Medulla oblongata (tissue), 1 donor: ENCODE measurements at regions not wholly inside any gene's neighbourhood (a gene's known extent, or its start where the extent isn't known, plus 50 kb on each side); places are given as distances from the start of the nearest gene placed in this dataset.

Experiments
- DNase-seq: peaks from one replicate; pipeline ENCODE4 v3.0.0-alpha.2; 2015; ENCODE audit errors: extremely low spot score

DNA sequence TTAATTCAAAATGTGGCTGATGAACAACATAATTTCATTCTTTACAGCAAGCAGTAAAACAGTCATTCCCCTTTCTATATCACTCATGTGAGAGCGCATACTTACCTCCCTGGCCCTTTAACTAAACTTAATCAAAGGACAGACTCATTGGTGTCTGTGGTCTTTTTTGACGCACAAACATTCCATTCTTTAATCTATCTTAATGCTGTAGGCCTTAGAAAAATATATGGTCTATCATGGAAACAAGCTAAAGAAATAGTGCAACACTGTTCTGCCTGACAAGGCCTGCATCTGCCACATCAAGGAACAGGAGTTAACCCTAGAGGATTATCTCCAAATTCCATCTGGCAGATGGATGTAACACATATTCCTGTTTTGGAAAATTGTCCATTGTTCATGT is 878.1 kb downstream of the NLGN4Y start:
- DNase-seq = no peak

DNA sequence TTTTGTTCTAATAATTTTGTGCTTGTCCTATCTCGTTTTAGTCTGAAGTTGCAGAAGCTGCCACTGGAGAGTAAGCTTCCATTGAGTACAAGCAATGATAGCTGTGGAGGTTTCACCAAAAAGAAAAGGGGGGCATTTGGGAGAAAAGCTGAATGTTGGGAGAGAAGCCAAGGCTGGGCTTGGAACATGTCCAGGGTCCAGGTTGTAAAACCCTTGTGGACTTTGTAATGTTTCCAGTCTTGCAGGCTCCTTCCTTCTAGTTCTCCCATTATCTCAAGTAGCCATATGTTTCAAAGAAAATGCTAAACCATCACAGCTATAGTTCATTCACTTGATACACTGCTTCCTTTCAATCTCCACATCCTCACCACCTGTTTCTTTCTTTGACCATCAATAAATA is 880.2 kb downstream of the NLGN4Y start:
- no peak for DNase-seq

DNA sequence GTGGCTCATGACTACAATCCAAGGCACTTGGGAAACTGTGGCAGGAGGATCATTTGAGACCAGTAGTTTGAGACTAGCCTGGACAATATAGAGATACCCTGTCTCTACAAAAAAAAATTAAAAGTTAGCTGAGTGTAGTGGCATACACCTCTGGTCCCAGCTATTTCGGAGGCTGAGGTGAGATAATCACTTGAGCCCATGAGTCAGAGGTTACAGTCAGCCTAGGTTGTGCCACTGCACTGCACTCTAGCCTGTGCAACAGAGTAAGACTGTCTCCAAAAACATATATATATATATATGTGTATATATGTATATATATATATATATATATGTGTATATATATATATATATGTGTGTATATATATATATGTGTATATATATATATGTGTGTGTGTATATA is 890.8 kb downstream of the NLGN4Y start:
- no peak for DNase-seq

DNA sequence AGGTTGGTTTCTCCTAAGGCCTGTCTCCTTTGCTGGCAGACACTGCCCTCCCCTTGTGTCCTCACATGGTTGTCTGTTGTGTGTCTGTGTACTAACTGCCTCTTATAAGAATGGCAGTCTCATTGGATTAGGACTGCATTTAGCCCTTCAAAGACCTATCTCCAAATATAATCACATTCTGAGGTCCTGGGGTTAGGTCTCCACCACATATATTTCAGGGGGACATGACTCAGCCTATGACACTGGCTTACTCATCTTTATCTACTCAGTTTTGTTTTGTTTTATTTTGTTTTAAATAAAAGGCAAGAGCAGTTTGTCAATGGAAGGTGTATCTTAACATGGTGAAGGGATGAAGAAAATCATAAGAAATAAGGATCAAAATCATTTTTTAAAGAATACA is 894.3 kb downstream of the NLGN4Y start:
- DNase-seq = no peak

DNA sequence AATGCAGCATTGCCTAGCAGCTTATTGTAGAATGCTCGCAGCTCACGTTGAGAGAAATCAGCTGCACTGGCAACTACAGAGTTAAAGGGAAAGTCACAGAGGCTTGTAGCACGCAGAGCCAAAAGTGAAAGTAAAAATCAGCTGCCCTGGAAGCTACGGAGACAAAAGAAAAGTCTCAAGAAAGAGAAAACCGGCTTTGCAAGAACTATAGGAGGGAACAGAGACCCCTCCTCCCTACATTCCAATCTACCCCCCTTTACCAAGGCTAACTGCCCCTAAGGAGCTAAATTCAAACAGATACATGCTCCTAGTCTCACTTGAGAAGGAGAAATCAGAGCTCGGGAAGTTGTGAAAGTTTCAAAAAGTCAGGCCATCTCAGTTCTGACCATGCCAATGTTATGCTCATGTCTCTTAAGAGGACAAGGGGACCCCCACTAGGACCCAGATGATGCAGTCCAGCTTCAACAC is 900.4 kb downstream of the NLGN4Y start:
- DNase-seq = peak; percentile 23

DNA sequence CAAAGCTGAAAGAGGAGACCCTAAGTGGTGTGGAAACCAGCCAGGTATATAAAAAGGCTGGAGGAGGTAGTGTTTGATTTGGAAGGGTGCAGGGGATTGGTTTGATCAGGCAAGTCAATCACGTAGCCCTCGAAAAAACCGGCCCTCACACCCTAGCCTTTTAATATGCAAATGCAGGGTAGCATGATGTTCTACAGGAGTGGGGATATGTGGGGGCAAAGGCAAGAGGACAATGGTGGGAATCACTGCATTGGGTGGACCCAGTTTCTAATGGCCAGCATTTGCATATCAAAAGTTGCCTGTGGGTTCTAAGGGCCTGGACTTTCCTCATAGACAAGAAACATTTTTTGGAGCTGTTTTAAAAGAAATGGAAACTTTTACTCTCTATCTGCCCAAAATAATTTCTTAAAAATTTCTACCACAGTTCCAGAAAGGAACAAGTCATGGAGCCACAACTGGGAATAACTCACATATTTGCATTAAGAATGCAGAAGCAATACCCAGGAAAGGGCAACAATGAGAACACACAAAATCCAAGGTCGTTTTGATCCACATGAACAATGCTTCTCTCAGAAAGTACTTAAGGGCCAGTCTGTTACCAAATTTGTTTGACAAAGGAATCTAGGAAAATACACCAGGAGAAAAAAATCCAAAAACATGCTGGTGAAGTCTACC is 915.8 kb downstream of the NLGN4Y start:
- no peak for DNase-seq

DNA sequence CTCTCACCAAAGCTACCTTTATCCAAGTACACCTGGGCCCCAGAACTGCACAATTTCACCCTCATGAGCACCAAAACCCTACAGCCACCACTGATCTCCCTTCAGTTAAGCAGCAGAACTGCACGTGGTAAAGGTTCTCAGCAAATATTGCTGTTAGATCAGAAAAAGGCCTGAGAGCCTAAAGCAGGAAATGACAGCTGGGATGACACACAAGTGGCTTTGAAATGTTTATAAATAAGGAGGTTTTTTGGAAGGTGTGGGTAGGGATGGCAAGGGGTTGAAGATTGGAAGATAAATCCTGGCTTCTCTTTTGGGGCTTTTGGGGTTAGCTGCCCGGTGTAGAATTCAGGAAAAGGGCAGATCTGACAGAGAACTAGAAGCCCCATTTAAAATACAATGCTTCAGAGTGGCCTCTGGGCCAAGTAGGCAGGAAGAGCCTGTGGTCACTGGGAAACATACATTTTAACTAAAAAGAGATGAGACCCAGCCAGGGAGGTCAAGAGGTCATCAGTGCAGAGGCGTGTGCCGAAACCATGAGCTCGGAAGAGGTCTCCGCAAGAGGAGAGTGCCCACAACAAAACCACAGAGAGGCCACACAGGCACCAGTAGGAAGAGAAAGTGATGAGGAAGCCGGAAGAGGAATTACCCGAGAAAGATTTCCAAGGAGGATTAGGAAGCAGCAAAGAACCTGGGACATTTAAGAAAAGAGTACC is 916.5 kb downstream of the NLGN4Y start:
- DNase-seq = no peak

DNA sequence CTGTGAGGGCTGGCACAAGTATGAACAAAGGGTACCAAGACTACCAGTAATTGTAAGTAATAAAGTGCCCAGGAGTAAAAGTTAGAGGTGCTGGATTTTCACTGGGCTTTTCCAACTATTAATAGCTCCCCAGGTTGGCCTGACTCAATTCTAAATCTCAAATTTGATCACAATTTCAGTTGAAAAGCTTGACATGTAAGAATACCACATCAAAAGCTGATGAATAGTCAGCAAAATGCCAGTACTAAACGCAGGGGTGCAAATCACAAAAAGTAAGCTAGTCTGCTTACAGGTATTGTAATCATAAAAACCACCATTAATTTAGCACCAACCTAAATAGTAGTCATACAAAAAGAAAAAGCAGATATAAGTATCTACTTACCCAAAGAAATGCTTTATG is 917.5 kb downstream of the NLGN4Y start:
- no peak for DNase-seq

DNA sequence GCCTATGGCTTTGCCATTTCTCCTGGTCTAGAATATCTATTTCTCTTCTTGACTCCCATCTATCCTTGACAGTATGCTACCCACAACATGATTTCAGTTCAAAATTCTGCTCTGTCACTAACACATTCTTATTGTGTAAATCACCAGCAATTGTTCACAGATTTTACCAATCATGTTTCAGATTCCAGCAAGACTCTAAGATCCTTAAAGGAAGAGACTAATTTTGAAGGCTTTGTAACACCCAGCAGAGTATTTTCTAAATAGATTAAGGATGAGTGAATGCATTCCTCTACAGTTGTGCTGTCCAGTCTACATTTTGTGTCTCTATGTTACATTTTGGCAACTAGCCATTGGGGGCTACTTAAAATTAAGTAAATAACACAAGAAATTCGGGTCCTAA is 921.5 kb downstream of the NLGN4Y start:
- no peak for DNase-seq

DNA sequence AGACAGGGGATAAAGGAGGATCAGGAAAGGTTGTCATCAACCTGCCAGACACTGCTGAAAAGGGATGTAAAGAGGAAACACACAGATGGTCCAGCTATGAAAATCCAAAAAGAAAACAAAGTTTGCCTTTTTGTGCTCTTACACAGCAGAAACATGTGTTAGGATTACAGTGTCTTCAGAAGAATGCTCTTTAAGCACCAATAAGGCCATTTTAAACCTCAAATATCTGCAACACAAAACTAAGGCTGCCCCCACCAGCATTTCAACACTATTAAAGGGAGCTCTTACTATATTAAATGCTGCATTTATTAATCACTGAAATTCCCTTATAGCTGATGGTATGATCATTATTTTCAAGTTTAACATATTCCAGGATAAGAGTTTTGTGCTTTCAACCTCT is 922.5 kb downstream of the NLGN4Y start:
- DNase-seq = no peak

DNA sequence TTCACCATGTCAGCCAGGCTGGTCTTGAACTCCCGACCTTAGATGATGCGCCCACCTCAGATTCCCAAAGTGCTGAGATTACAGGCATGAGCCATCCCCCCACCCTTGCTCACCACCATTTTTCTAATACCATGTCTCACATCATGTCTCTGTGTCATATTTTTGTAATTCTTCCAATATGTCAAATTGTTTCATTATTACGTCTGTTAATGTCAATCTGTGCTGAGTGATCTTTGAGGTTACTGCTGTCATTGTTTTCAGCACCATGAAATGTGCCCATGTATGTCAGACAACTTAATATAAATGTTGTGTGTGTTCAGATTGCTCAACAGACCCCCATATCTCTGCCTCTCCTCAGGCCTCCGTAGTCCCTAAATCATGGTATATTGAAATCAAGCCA is 923.6 kb downstream of the NLGN4Y start:
- DNase-seq = no peak

DNA sequence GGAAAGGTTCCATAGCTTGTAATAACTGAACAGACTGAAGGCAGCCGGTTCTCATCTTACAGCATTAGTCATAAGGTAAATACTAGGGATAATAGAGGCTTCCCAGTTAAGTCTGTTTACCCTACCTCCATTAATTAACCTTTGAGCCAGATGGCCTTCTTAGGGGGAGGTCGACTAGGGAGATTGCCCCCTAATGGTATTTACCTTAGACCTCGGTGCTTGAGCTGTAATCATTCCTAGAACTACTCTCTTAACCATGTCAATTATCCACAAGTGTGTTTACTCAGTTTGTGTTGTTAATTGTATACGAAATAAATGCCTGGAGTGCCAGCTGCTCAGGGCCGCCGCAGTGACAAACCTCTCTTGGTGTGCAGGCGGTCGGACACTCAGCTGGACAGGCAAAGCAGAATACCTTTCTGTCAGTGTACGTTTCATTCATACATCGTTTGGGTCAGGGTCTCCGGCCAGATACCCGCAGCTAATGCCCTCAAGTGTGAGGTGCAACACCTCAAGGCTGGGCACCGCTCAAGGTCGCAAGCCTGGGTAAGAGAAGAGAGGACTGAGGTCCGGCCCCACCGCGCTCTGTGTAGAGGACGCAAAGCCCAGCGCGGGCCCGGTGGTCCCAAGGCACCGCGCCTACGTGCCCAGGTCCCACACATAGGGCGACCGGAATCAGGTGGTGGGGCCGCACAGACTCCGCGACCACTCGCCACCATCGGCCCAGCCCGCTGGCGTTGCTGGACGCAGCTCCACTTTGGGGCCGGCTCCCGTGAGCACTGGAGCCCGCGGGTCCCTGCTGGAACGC is 931.0 kb downstream of the NLGN4Y start:
- DNase-seq = no peak

DNA sequence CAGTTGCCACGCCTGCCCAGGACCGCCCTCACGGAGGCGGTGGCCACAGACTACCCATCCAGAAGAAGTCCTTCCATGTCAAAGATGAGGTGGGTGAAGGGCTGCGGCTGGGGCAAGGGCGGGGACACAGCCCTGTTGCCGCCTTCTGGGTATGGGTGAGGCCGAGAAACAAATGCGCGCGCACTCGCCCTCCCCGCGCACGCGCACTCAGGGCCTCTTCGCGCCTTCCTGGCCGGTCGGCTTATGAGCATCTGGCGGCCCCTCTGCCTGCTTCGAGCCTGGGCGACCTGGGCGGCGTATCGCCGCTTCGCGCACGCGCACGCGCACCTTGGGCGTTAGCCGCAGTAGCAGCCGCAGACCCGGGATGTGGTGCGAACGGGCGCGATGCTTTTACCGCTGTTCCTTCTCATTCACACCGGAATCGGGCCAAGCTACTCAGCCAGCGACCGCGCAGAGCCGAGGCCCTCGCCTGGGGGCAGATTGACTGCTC is 931.7 kb downstream of the NLGN4Y start:
- peak; percentile 2 for DNase-seq

DNA sequence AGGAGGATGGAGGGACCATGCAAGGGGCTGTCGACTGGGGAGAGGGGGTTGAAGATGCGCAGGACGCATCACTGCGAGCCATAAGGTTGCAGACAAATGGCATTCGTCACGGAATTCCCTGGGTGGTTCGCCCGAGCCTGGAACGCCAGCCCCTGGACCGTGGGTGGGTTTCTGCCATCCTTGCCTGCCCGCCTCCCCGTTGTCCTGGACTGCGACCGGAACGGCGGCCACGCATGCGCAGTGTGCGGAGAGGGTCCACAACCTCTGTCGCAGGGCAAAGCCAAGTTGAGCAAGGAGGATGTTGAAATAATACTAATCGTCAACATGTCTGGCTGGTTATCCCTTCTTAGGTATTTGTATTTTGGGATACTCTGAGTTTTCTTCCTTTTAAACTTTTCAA is 932.2 kb downstream of the NLGN4Y start:
- DNase-seq = no peak

DNA sequence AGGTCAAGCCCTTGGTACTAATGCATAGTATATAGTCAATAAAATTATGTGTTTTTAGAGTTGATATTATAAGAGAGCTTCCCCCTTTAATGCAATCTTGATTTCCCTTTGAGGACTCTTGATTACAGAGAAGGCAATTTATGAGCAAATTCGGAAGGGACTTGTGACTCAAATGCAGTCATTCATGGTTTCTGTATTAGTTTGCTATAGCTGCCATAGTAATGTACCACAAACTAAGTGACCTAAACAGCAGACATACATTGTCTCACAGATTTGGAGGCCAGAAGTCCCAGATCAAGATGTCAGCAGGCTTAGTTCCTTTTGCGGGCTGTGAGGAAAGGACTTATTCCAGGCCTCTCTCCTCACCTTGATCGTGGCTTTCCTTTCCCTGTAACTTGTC is 933.4 kb downstream of the NLGN4Y start:
- no peak for DNase-seq

DNA sequence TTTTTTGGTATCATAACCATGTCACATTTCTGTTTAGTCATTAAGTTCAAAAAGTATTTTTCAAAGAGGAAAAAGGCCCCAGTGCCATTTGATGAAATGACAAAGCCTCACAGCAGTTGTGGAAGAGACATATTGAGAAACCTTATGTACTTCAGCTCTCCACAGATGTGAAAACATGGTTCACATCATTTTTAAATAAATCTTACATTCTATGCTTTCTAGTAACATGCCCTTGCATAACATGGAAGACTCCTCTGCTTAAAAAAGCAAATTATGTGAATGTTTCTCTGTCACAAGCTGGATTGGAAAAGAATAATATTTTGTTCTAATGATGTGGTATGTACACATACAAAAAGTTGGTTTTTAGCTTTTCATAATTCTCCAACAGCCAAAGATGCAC is 934.1 kb downstream of the NLGN4Y start:
- DNase-seq = no peak

DNA sequence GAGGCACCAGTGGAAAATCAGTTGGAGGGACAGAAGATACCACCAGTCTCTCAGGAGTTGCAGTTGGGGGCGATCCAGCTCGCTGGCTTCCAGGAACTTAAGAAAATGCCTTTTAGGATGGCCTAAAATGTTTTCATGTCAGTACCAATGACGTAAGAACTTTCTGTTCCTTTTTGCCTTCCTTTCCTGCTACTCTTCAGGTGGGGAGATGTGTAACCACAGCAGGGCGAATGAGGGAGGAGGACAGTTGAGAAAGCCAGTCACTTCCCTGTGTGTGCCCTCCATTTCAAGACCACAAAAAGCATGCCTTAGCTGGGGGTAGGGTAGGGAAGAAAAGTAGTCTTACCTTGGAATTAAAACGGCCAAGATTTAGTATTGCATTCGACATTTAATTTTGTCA is 941.6 kb downstream of the NLGN4Y start:
- no peak for DNase-seq

DNA sequence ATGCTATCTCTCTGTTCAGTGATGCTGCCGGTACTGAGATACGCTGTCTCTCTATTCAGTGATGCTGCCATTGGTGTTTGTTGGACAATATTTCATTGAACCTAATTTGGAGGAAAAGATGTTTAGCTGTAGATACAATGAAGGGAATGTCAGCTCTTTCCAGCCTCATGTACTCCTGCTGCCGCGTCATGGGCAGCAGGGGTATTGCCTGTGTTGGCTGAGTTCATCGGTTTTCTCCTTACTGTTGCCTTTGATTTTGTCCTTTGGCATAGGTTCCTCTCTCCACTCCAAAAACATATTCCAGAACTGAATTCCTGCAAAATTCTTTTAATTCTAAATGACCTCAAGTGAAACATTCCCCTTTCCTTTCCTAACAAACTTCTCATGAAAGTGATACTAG is 942.6 kb downstream of the NLGN4Y start:
- DNase-seq = no peak

DNA sequence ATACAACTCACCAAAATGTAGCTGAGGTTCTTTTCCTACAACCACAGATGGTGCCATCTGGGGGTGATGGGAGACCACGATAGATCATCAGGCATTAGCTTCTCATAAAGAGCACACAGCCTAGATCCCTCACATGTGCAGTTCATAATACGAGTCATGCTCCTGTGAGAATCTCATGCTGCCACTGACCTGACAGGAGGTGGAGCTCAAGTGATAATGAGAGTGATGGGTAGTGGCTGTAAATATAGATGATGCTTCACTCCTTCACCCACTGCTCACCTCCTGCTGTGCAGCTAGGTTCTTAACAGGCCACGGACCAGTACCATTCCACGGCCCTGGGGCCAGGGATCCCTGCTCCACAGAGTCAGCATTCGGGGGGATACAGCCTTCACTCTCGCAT is 943.8 kb downstream of the NLGN4Y start:
- no peak for DNase-seq

DNA sequence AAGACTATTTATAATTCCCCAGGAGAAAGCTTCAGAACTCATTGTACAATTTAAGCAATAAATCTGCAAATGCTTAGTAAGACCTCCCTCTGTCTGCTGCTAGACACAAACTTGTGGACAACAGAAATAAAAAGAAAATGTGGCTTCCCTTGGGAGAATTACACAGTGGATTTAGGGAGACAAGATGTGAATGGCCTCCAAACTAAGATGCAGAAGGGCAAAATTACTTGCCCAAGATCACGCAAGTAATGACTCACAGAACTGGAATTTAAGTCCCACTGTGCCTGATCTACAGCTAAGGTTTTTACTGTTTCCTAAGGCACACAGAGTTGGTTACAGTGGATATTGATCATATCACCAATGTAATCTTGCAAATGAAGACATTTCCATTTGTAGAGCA is 947.0 kb downstream of the NLGN4Y start:
- no peak for DNase-seq

DNA sequence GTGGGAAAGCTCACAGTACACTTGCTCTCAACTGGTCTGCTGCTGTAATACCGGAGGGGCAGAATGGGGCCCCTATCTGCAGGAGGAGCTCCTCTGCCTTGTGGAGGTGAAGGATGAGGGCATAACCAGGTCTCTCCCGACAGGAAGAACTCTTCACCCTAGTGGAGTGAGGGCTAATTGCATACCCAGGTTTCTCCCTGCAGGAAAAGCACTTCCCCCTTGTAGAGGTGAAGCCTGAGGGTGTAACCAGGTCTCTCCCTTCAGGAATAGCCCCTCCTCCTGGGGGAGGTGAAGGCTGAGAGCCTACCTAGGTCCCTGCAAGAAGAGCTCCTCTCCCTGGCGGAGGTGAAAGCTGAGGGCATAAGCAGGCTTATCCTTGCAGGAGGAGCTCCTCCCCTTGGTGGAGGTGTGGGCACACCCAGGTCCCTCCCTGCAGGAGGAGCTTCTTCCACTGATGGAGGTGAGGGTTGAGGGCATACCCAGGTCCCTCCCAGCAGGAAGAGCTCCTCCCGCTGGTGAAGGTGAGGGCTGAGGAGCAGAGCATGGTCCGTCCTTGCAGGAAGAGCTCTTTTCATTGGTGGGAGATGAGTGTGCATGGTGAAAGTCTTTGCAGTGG is 954.1 kb downstream of the NLGN4Y start:
- no peak for DNase-seq

DNA sequence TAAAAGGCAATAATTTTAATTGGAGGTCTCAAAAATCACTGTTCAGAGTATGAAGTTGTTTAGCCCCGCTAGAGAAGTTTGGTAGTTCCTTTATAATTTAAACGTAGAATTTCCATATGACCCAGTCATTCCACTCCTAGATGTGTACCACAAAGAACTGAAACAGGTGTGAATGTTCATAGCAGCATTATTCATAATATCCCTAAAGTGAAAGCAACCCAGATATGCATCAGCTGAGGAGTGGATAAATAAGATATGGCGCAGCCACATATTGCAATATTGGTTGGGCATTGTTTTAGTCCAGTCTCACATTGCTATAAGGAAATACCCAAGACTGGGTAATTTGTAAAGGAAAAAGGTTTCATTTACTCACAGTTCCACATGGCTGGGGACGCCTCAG is 976.2 kb downstream of the NLGN4Y start:
- no peak for DNase-seq
